H1 (cell line): ENCODE measurements at regions not wholly inside any gene's neighbourhood (a gene's known extent, or its start where the extent isn't known, plus 50 kb on each side); places are given as distances from the start of the nearest gene placed in this dataset.

Experiments used
- CTCF ChIP-seq, 3 experiments: IDR thresholded peaks; 1 replicate in 2 of 3; 2 replicates in 1 of 3; pipeline versions ENCODE4 v1.5.1 to v1.6.1; 2011; ENCODE audit warnings: low read length in 3 of 3, mild to moderate bottlenecking in 3 of 3, inconsistent platforms in 2 of 3, low read depth in 1 of 3, moderate library complexity in 1 of 3; ENCODE audit not compliant: insufficient read depth in 1 of 3; ENCODE audit errors: control extremely low read depth in 1 of 3
- GABPA ChIP-seq: IDR thresholded peaks from 2 replicates; pipeline ENCODE4 v1.6.1; 2011; ENCODE audit warnings: mild to moderate bottlenecking, low read length, moderate library complexity, borderline replicate concordance; ENCODE audit not compliant: insufficient read depth
- MAX ChIP-seq: IDR thresholded peaks from 2 replicates; pipeline ENCODE4 v1.6.1; 2012; ENCODE audit warnings: inconsistent platforms
- NANOG ChIP-seq: IDR thresholded peaks from 2 replicates; pipeline ENCODE4 v1.6.1; 2011; ENCODE audit warnings: low read length, low read depth, mild to moderate bottlenecking, inconsistent platforms; ENCODE audit not compliant: insufficient read depth, poor library complexity, severe bottlenecking
- NRF1 ChIP-seq: IDR thresholded peaks from 2 replicates; pipeline ENCODE4 v1.6.1; 2011; ENCODE audit warnings: mild to moderate bottlenecking, low read depth, low read length, improper control_type of control experiment
- POLR2A ChIP-seq, 2 experiments: IDR thresholded peaks; 1 replicate in 1 of 2; 2 replicates in 1 of 2; pipeline ENCODE4 v1.6.1; 2011; ENCODE audit warnings: low read depth in 2 of 2, low read length in 2 of 2, mild to moderate bottlenecking in 2 of 2; ENCODE audit errors: control extremely low read depth in 1 of 2
- RAD21 ChIP-seq, 2 experiments: IDR thresholded peaks in 1 of 2; conservative IDR thresholded peaks in 1 of 2; 2 replicates each; pipeline ENCODE4 v1.6.1; 2011; ENCODE audit warnings: low read depth in 2 of 2, low read length in 2 of 2, improper control_type of control experiment in 1 of 2, inconsistent platforms in 1 of 2, mild to moderate bottlenecking in 1 of 2, moderate library complexity in 1 of 2
- SIN3A ChIP-seq, 2 experiments: IDR thresholded peaks in 1 of 2; conservative IDR thresholded peaks in 1 of 2; 2 replicates each; pipeline ENCODE4 v1.6.1; 2011 to 2012; ENCODE audit warnings: low read length in 2 of 2, improper control_type of control experiment in 1 of 2, low read depth in 1 of 2, mild to moderate bottlenecking in 1 of 2
- SP1 ChIP-seq: IDR thresholded peaks from 2 replicates; pipeline ENCODE4 v1.6.1; 2011; ENCODE audit warnings: low read depth, low read length
- YY1 ChIP-seq: IDR thresholded peaks from 2 replicates; pipeline ENCODE4 v1.6.1; 2011; ENCODE audit warnings: low read depth, mild to moderate bottlenecking, low read length
- ZNF274 ChIP-seq: IDR thresholded peaks from 2 replicates; pipeline ENCODE4 v1.7.0; 2012; ENCODE audit warnings: low read length, borderline replicate concordance; ENCODE audit errors: extremely low read depth

GRCh38 chr6:8187209-8187608 is 84.9 kb upstream of the EEF1E1 start:
- TF ChIP-seq GABPA = no peak
- TF ChIP-seq CTCF (IDR thresholded peaks at IDR 0.05; ENCODE audit: control extremely low read depth in 1 of 3, insufficient read depth in 1 of 3, low read depth in 1 of 3, low read length in 3 of 3) = no peak
- no peak for TF ChIP-seq SP1
- no peak for TF ChIP-seq ZNF274
- TF ChIP-seq NANOG = no peak
- TF ChIP-seq NRF1 = no peak
- TF ChIP-seq YY1 = no peak
- TF ChIP-seq RAD21 (IDR thresholded peaks at IDR 0.05 in 1 of 2, conservative IDR thresholded peaks at IDR 0.05 in 1 of 2; ENCODE audit: low read depth in 2 of 2, low read length in 2 of 2) = no peak
- no peak for TF ChIP-seq POLR2A (IDR thresholded peaks at IDR 0.05; ENCODE audit: control extremely low read depth in 1 of 2, low read depth in 2 of 2, low read length in 2 of 2)
- TF ChIP-seq MAX = no peak
- no peak for TF ChIP-seq SIN3A (conservative IDR thresholded peaks at IDR 0.05 in 1 of 2, IDR thresholded peaks at IDR 0.05 in 1 of 2; ENCODE audit: low read depth in 1 of 2, low read length in 2 of 2)
